ENCODE measurements at regions not wholly inside any gene's neighbourhood (a gene's known extent, or its start where the extent isn't known, plus 50 kb on each side); places are given as distances from the start of the nearest gene placed in this dataset.
A peak's percentile ranks its signal among the peaks of the same experiment; 100 is the strongest.

GRCh38 chr4:130559268-130559667 lies 1463.3 kb downstream of the C4orf33 start:
- H4K20me1 ChIP-seq (replicated peaks; ENCODE audit: control insufficient read depth, insufficient read depth, low read length): no peaks in the 10 kb centered on the region
- no peak for TF ChIP-seq ATF4 (CRISPR knock-in tag; IDR thresholded peaks at IDR 0.05)
- peak; percentile 25; the same call in 1 of the 2 replicates for TF ChIP-seq CEBPB (tag; IDR thresholded peaks at IDR 0.05)
- no peak for TF ChIP-seq CEBPG (CRISPR knock-in tag; IDR thresholded peaks at IDR 0.05)
- peak in 1 of 2 experiments; percentile 54; a peak in 2 of 4 replicates for TF ChIP-seq CEBPG (tag; conservative IDR thresholded peaks at IDR 0.05 in 1 of 2, IDR thresholded peaks at IDR 0.05 in 1 of 2)
- WGBS (ENCODE audit: insufficient coverage, low coverage, missing lambda C conversion rate): 3% methylated on average over 2 of the region's 2 CpGs
- DNase-seq (ENCODE audit: extremely low read depth in 1 of 4, low spot score in 3 of 4): no peak
- no peaks in the 10 kb centered on the region for H3K4me1 ChIP-seq (replicated peaks in 1 of 2; ENCODE audit: control insufficient read depth in 2 of 2, insufficient read depth in 2 of 2, low read length in 2 of 2)
- H3K36me3 ChIP-seq (ENCODE audit: control insufficient read depth, insufficient read depth, low read length): no peaks in the 10 kb centered on the region
- H3K27ac ChIP-seq (ENCODE audit: extremely low read depth, low read depth, low read length): no peak overlapping the region
- no peaks in the 10 kb centered on the region for H3K79me2 ChIP-seq (ENCODE audit: control insufficient read depth, insufficient read depth, low read length)
- H3K9me1 ChIP-seq (ENCODE audit: control insufficient read depth, insufficient read depth, low read length): no peaks in the 10 kb centered on the region
- no peak for FAIRE-seq
- intact Hi-C loops (cut with micrococcal nuclease) (no loop called here), in situ Hi-C loops (cut with MboI) (no loop called here)
- POLR2A ChIA-PET: no interaction called here
- no peak overlapping the region for H3K4me3 ChIP-seq
- CTCF ChIA-PET (ENCODE audit: low intra/inter-chr PET ratio): no interaction called here
- H3K4me2 ChIP-seq (ENCODE audit: insufficient read depth, low read length): no peak overlapping the region
- ATAC-seq: no peak
- no peak overlapping the region for H3K9ac ChIP-seq (ENCODE audit: insufficient read depth in 1 of 2, low read depth in 2 of 2, low read length in 2 of 2)
- no peak overlapping the region for H2AFZ ChIP-seq (ENCODE audit: low read depth, low read length)
- H3K27me3 ChIP-seq (ENCODE audit: control insufficient read depth in 2 of 2, insufficient read depth in 2 of 2, low read length in 2 of 2): no peaks in the 10 kb centered on the region
- BruUV-seq (replicated peaks): no TSS peak
- no peaks in the 10 kb centered on the region for H3K9me3 ChIP-seq (replicated peaks; ENCODE audit: control insufficient read depth, insufficient read depth, low read depth, low read length)

GRCh38 chr4:130563185-130563888 lies 1467.4 kb downstream of the C4orf33 start:
- CTCF ChIA-PET (ENCODE audit: low intra/inter-chr PET ratio): interaction anchor here (0.7 kb wide), 1 partner anchor 614 kb away, joined by 3 read pairs; no protein-coding TSS in a partner anchor
- Histone ChIP-seq H4K20me1 (replicated peaks; ENCODE audit: control insufficient read depth, insufficient read depth, low read length) (no peaks in the 10 kb centered on the region), H3K9me1 (ENCODE audit: control insufficient read depth, insufficient read depth, low read length) (no peaks in the 10 kb centered on the region), H3K4me2 (ENCODE audit: insufficient read depth, low read length) (no peak overlapping the region), H3K9me3 (replicated peaks; ENCODE audit: control insufficient read depth, insufficient read depth, low read depth, low read length) (no peaks in the 10 kb centered on the region), H3K27me3 (ENCODE audit: control insufficient read depth in 2 of 2, insufficient read depth in 2 of 2, low read length in 2 of 2) (no peaks in the 10 kb centered on the region), H3K9ac (ENCODE audit: insufficient read depth in 1 of 2, low read depth in 2 of 2, low read length in 2 of 2) (no peak overlapping the region), H3K4me3 (no peak overlapping the region), H2AFZ (ENCODE audit: low read depth, low read length) (no peak overlapping the region), H3K4me1 (replicated peaks in 1 of 2; ENCODE audit: control insufficient read depth in 2 of 2, insufficient read depth in 2 of 2, low read length in 2 of 2) (no peaks in the 10 kb centered on the region), H3K36me3 (ENCODE audit: control insufficient read depth, insufficient read depth, low read length) (no peaks in the 10 kb centered on the region), H3K79me2 (ENCODE audit: control insufficient read depth, insufficient read depth, low read length) (no peaks in the 10 kb centered on the region), H3K27ac (ENCODE audit: extremely low read depth, low read depth, low read length) (no peak overlapping the region)
- in situ Hi-C loops (cut with MboI): no loop called here
- no peak for FAIRE-seq
- no peak for DNase-seq (ENCODE audit: extremely low read depth in 1 of 4, low spot score in 3 of 4)
- POLR2A ChIA-PET: no interaction called here
- WGBS (ENCODE audit: insufficient coverage, low coverage, missing lambda C conversion rate): under 1% methylated on average over 8 of the region's 8 CpGs
- ATAC-seq: no peak
- intact Hi-C loops (cut with micrococcal nuclease): no loop called here
- BruUV-seq (replicated peaks): no TSS peak
- TF ChIP-seq ARID2 (IDR thresholded peaks at IDR 0.05) (no peak), ZBTB33 (CRISPR knock-in tag; IDR thresholded peaks at IDR 0.05) (no peak), ARID3A (IDR thresholded peaks at IDR 0.05; ENCODE audit: borderline replicate concordance, low read depth, low read length) (no peak), IRF1 (CRISPR knock-in tag; IDR thresholded peaks at IDR 0.05; ENCODE audit: borderline replicate concordance) (no peak)
